Activated CD4-positive, CD25-positive, alpha-beta regulatory T cell treated with anti-CD3 and anti-CD28 coated beads, Interleukin-2, amount 50 U/mL, for 24 hours (primary cell): ENCODE measurements at regions not wholly inside any gene's neighbourhood (a gene's known extent, or its start where the extent isn't known, plus 50 kb on each side); places are given as distances from the start of the nearest gene placed in this dataset.
"Not testable (repeated sequence)": the region's sequence is repeated elsewhere in the genome, so short reads cannot be mapped to it uniquely, and the experiment has no call there.

Experiments used
- ATAC-seq, 2 donors: fragments of 150-1000 bp; cut with Tn5 transposase; one replicate each; pipeline ENCODE4 v1.10.0; 2021; ENCODE audit warnings: mild to moderate bottlenecking in 1 of 2, moderate library complexity in 1 of 2

DNA sequence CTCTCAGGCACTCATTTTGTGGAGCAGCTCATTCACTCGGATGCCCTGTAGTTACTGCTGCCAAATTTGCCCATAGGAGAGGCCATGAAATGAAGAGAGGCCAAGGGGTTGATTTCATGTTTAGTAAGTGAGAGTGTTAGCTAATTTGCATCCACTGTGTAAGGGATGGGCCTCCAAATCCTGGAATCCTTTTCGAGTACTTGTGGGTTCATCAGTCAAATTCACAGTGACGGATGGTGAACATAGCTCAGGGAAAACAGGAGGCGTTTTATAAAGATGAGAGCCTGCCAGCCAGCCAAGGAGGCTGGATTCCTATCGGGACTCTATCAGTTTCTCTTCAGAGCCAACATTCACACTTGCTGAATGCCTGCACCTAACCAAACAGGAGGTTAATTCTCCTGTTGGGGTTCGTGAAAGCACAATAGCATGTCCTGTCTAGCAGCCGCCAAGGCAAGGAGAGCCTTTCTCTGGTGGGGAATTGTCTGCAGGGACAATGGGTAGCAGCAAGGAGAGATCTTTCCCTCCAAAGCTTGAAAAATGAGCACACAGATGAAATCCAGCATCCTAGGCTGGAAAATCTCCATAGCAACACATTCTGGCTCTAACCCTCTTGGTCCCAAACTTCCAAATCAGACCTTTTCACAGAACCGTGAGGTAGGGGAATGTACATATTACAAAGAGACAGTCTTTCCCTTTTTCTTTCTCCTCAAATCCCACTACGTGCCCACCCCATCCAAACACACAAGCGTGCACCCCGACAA, 231.4 kb upstream of the ECI2 start:
- no peak for ATAC-seq

DNA sequence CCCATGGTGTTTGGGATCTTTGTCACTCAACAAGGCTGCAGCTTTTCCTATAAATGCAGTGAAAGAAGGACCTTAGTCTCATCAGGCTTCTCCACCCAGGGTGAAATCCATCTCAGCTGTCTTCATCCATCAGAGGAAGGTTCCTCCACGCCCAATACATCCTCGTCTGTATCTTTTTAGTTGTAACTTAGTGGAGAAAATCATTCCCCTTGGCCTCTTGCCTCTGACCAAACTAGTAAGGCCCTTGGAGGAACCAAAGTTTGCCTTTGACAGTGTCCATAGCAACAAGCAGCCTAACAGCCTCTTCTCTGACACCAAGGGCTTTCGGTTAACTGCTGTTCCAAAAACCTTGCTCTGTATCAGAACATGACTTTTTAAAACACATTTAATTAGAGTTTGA, 230.3 kb upstream of the ECI2 start:
- ATAC-seq, result no peak

DNA sequence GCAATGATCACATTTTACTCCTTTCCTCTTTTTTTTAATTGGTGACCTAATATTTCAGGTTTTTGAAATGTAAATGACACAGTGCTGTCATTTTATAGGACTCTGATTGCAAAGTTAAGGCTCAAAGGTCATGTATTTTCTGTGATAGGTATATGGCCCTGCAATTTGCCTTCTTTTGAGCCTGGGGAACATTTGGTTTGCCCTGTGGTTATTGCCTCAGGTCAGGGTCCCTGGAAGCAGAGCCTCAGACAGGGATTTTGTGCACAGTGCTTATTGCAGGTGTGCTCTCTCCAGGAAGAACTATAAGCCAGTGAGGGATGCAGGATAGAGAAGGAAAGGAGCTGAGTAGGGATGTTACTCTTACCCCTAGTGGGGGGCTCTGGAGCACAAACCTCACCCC, 229.3 kb upstream of the ECI2 start:
- no peak for ATAC-seq

DNA sequence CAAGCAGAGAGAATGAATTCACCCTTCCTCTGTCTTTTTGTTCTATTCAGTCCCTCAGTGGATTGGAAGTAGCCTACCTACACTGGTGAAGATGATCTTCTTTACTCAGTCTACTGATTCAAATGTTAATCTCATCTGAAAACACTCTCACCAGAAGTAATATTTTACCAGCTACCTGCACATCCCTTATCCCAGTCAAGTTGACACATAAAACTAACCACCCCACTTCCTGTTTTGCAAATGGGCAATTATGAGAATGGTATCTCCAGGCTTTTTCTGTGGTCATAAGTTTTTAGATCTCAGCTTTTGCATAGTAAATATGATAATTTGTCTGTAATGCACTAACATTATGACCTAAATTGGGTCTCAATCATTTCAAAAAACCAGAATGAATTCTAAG, 228.8 kb upstream of the ECI2 start:
- no peak for ATAC-seq

DNA sequence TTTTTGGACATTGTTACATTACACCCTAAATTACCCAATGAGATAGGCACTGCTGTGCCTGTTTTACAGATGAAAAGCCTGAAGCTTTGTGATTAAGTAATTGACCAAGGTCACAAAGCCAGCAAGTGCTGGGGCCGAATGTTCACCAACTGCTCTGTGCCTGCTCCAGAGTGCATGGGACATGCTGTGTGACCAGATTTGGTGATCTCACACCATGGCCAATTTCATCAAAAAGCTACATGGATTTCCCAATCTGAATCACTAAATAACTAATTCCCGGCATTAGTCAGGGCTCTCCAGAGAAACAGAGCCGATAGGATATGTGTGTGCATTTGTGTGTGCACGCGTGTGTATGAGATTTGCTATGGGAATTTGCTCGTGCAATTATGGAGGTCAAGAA, 228.3 kb upstream of the ECI2 start:
- ATAC-seq, result no peak

DNA sequence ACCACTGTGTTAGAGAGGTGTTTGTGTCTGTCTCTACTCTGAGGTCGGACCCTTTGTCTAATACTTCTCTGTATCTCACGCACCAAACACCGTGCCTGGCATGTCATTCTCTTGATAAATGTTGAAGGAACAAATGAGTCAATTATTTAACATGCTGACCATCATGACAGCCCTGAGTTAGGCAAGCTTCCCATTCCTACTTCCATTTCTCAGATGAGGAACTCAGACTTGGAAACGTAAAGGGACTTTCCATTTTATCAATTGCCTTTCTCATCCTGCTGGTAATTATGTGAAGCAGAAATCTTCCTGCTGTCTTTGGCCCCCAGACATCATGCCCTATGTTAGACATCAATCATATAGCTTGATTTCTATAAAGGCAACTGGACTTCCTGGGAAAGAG, 227.0 kb upstream of the ECI2 start:
- no peak for ATAC-seq

DNA sequence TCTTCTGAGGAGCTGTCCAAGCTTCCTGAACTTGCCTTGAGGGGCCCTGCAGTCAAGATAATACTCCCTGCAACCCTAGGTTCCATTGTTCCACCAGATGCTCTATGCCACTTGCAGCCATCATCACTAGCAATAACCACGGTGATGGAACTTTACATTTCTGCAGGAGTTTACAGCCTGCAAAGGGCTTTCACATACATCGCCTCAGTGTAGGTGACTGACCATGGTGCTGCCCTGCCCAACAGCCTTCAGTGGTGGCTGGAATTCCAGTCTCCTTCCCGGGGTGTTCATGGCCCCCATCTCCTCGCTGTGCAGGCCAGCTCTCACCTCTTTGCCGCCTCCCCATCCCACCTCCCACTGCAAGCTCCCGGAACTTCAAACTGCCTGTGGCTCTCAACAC, 225.5 kb upstream of the ECI2 start:
- ATAC-seq, result no peak

DNA sequence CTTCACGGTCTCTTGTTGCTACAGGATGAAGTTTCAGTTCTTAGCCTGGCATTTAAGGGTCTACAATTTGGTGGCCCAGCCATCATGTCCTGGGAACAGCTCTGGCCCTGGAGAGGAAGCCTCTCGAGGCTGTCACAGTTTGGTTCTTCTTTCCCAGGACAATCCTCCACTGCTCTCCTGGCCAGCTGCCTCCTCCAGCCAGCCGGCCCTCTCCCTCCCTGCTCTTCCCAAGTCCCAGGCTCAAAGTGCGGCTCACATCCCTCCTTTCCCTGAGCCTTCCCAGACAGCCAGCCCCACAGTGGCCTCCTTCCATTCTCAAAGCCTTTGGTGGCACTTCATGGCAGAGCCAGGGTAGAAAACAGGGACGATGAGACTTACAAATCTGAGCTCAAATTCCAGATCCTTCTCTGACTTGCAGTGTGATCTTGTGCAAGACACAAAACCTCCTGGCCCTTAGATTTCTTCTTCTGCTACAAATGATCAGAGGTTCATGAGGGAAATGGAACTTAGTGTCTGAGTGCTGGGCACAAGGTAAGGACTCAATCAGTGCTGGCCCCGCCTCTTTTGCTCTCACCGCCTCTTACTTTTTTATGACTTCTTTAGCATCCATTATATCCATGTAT, 223.8 kb upstream of the ECI2 start:
- ATAC-seq, result no peak

DNA sequence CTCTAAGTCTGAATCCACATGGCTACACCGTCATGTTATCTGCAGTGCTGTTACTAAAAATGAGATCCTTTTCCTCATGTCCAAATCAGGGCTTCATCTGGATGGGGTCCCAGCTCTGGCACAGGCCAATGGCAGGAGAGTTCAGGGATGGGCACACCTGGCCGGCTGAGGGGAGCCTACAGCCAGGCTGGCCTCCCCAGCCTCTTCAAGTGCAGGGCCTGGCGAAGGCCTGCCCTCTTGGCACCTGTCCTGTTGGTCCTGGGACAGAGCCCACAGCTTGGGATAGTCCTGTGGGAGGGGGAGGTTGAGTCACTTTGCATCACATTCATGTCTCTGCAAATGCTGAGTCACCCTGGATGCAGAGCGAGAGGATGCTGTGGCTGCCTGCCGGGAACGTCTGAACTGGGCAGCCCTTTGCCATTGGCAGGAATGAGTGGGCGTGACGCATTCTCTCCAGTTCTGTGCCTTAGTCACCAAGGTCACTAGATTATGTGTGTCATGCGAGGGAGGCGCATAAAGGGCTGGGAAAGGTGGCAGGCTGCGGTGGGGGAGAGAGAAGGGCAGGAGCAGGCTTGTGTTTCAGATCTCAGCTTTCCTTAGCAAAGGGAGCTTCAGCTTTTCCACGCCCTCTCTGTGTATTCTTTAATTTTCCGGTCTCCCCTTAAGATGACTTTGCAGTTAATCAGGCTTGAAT, 223.2 kb upstream of the ECI2 start:
- peak; percentile 24 to 30 for ATAC-seq

DNA sequence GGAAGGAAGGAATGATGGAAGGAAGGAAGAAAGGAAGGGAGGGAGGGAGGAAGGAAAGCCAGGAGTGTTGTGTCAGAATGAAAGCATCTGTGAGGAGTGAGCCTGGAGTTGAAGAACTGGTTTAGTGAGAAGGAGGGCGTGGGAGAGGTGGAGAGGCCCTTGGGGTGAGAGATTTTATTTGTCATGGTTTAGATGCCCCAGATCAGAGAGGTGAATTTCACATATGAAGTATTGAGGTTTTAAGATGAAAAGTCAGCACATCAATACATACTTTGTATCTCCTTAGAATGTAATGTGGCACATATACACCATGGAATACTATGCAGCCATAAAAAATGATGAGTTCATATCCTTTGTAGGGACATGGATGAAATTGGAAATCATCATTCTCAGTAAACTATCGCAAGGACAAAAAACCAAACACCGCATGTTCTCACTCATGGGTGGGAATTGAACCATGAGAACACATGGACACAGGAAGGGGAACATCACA, 222.3 kb upstream of the ECI2 start:
- not testable (repeated sequence) for ATAC-seq

DNA sequence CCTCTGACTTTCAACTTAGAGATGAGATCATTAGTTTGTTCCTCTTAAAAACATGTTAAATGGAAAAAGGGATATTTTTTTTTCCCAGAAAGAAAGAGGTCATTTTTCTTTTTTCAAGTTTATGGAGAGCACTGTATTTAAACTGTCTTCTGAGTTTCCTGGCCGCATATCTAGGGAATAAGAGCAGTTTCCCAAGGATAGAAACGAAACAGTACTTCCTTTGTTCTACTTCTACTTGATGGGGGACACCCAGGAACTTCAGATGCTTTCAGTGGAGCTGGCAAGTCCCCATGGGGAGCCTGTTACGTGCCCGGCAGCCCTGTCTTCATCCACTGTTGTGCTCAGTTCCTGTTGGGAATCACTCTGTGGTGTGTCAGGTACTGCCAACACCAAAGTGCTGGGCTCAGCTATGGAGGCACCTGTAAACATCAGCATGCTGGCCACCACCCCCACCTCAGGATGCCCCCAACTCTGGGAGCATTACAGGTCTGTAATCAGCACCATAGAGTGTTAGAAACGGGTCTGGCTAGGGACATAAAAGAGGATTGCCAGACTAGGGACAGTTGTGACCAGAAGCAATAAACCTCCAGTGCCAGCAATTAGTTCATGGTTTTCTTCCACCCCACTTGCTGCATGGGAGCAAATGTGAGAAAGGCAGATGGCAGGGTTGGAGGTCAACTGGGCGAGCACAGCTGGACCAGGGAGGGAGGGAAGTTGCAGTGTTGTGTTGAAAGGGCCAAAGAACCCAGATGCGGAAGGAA, 221.7 kb upstream of the ECI2 start:
- no peak for ATAC-seq

DNA sequence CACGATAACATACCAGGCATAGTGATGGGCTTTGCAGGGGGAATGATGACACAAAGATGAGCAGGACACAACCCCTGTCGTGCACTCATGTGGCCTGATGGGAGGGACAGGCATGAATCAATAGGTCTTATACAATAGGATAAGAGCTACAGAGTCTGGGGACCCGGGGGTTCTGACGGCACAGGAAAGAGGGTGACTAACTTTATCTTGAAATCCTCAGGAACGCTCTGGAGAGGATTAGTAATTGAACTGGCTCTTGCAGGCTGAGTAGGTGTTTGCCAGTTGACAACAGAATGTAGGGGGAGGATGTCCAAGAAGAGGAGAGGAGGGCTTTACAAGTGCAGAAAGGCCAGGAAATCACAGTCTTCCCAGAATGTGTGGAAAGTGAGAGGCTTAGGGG, 219.9 kb upstream of the ECI2 start:
- no peak for ATAC-seq

DNA sequence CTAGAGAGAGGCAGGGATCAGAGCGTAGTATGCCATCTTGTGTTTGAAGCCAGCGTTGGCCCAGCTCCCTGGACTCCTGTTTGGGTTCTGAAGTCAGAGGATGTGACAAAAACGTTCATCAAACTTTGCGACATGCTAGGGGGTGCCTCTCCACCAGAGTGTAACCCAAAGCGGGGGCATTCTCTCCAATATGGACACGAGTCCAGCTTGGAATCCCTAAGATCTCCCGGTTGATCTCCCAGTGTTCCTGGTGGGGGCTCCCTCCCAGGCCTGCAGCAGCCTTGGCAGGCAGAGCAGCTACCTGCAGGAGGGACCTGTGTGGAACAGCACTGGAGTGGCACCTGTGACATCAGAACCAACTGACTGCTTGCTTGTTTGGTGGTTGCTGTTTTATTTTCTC, 218.8 kb upstream of the ECI2 start:
- no peak for ATAC-seq

DNA sequence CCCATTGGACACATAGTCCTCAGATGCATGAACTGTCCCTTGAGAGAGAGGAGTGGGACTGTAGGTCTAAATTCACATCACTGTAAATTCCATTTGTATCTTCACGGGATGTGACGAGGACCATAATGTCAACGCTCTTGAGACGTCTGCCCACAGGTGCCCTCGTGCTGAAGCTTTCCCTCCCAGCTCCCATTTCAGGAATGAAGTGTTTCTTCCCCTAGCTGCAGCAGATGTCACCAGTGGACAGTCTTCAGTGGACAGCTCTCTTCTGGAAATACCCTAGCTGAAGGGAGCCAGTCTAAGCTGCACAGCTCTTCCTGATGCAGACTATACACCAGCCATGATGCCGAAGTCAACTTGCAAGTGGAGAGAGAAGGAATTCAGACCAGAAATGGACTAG, 217.4 kb upstream of the ECI2 start:
- ATAC-seq, result no peak

DNA sequence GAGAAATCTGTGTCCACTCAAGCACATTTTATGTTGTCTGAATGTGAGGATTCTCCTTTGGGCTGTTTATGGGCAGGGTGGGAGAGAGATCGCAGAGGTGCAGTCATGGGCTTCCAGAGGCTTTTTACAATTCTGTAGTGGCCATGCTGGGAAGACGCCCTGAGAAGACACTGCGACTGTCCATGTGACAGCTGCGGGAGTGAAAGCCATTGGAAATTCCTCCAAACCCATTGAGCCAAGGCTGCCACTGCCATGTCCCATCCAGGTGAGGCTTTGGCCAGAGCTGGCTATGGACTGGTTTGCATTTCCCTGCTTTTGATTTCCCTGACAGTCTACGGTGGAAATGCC, 216.9 kb upstream of the ECI2 start:
- no peak for ATAC-seq

DNA sequence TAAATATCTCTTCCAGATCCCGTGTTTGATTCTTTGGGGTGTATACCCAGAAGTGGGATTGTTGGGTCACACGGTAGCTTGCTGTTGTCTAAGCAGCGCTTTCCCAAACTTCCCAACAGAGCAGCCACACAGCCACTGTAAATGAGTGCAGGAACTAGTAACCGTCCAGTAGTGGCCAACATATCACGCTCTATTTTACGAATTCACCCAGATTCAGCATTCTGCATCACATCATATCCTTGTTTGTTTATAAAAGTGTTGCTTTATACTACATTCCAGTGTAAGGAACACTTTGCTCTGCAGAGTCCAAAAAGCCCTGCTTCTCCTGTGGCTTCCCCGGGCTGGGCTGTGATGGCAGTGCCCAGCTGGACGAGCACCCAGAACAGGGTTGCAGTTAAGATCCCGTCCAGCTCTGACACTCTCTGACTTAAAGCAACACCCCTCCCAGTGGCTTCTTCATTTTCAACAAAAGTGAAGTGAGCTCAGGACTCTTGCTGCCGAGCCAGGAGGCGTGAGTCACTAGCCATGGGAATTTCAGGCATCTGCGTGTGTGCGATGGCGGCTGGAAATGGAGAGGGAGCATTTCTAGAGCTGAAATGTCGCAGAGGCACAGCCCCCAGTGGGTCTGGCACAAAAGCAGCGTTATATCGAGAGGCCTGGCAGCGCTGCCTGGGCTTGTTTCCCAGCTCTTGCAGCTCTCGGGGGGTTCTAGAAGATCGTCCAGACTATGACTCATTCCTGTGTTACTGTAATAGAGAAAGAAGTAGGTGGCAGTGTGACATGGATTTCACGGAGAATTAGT, 216.3 kb upstream of the ECI2 start:
- no peak for ATAC-seq

DNA sequence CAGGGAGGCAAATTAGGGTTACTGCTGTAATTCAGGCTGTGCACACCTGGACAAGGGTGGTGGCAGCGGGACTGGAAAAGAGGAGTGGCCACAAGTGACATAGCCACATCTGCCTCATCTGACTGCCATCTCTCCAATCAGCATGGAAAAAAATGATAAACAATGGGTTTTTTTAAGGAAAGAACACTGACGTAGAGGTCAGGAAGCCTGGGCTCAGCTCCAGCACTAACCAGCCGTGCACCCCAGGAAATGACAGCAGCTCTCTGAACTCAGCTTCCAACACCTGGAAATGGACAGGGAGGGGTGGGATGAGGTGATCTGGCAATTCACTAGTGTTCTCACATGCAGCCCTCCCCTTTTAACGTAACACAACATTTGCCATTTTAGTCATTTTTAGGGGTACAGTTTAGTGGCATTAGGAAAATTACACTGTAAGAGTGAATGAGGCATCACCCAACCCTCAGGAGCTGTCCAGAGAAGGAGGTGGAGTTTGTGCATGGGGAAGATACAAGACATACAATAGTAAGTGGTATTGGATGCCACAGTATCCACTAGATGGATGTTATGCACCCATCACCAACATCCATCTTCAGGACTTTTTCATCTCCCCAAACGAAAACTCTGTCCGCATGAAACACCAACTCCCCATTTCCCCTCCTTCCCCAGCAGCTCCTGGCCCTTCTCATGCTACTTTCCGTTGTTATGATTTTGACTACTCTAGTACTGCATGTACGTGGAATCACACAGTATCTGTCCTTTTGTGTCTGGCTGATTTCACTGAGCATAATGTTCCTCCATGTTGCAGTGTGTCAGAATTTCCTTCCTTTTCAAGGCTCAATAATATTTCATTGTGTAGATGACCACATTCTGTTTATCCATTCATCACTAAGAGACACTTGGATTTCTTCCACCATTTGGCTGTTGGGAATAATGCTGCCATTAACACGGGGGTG, 215.5 kb upstream of the ECI2 start:
- no peak for ATAC-seq

DNA sequence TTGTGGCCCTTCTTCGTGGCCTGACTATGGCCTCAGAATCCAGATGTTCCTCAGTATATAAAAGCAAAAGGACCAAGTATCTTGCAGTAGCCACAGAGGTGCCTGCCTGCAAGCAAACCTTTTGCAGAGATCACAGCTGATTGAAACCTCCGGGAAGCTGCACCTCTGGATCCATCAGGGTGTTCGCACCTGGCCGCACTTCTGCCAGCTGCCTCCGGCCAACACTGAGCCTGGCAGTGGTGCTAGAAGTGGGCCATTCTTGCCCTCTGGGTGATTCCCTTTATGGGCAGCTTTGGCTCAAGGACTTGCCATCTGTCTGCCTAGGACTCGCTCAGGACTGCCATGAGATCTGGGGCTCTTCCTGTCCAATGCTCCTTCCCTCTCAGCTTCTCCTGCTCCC, 214.6 kb upstream of the ECI2 start:
- ATAC-seq, result no peak

DNA sequence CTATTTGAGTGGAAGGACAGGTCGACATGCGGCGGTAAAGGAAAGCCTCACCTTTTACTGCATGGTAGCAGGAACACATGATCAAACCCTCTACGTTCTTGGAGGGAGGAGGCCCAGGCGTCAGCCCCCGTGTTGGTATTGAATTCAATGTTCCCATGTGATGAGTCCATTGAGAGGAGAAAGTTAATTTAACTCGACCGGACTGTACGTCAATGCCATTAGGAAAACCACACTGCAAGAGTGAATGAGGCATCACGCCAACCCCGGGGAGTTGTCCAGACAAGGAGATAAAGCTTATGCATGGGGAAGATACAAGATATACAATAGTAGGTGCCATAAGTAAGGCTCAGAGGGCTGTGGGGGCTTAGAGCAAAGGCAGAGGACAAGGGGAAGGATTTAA, 213.9 kb upstream of the ECI2 start:
- no peak for ATAC-seq

DNA sequence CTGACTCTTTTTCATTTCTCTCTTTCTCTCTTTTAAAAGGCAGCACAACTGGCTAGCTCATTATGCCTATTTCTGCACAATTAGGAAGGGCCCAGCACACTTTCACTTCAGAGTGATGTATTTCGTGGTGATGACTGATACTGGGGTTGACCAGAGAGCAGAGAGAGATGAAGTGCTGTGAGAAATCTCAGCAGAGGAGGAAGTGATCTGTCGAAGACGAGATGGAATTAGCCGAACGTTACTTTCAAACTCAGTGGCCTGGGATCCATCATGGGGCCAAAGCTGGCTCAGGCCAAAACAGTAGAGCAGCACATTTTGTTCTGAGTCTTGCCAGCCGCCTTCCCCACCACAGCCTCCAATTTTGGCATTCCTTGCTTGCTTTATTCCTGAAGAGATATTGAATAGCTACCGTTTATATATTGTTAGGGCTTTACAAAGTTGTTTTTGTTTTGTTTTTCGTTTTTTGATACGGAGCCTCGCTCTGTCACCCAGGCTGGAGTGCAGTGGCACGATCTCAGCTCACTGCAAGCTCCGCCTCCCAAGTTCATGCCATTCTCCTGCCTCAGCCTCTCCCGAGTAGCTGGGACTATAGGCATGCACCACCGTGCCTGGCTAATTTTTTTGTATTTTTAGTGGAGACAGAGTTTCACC, 213.2 kb upstream of the ECI2 start:
- ATAC-seq, result no peak

DNA sequence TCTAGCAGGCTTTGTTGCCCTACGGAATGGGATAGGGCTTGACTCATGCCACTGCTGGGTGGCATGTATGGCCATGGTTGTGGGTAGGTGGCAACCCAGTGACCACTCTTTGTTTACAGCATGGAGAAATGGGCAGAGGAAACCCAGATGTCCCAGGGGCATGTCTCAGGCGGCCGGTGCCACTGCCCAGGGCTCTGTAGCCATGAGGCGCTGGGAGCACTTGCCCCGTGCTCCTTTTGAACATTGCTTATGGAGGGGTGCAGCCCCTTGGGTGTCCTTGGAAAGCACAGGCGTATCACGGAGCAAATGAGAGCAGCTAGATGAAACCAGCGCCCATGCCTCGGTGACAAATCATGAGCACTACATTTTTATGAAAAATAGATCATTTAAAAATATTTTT, 212.5 kb upstream of the ECI2 start:
- no peak for ATAC-seq
